GM19468 (cell line): ENCODE measurements at regions not wholly inside any gene's neighbourhood (a gene's known extent, or its start where the extent isn't known, plus 50 kb on each side); places are given as distances from the start of the nearest gene placed in this dataset.

ENCODE experiments used
- ATAC-seq: cut with Tn5 transposase; IDR thresholded peaks from one replicate; pipeline ENCODE4 v1.9.1; 2021; ENCODE audit warnings: mild to moderate bottlenecking, moderate library complexity, moderate number of reproducible peaks; ENCODE audit not compliant: unreplicated experiment; ENCODE audit errors: extremely low read depth

DNA sequence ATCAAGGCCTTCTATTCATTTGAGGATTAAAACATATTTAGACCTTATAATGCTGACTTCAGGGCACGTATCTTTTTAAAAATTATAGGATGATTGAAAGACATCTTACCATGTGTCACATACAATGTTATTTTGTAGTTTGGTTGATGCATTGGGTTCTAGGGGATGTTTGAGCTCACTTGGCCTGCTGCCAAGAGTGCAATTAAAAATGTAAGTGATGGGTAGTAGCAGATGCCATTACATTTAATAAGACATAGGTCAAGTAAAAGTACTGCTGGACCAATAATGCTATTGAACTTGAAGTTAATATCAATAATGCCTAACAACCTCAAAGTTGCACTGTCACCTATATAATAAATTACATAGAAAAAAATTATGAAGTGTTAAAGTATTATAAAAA, 616.5 kb upstream of the RGS18 start:
- ATAC-seq, result no peak

DNA sequence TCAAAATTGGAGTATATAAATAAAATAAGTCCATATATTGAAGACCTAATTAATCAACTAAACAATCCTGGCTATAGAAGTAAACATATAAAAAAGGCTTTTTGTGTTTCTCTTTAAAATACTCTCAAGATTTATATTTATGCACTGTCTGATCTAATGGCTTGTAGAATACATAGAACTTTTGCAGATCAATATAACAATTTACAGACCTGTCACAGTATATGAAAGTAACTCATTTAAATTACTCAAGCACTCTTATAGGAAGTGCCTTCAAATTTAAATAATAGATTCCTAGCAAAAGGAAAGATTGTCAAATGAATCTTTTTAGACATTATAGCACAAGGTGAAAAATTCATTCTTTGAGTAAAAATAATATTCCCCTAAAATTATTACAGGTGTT, 615.8 kb upstream of the RGS18 start:
- no peak for ATAC-seq

DNA sequence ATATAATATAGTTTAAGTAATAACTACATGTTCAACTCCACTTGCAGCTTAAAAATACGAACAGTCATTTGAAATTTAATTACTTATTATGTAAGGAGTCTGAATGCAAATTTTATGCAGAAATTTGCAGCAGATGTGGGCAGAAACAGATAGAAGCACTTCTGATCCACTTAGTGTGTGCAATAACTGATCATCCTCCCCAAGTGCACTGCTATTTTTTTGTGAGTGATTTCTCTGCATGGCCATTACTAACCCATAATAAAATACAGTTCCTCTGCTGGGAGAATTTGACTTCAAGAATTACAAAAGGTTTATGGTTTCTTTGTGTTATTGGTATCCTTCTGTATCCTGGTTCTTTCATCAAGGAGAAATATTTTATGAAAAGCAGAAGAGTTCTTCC, 611.5 kb upstream of the RGS18 start:
- no peak for ATAC-seq

DNA sequence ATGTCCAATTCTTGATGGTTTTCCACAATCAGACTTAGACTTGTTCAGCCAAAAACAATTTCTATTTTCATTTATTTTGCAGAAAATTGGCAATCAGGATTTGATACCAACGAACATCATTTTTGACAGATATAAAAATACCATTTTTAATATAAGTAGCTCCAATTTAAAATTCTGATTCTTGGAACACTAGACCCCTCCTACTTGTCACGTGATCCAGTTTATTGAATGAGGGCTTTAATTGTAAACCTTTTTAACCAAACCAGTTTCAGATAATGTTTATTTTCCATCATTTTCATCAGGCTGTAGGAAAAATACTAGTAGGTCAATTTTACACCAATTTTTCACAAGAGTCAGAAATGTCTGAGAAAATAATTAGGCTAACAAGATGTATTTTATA, 607.2 kb upstream of the RGS18 start:
- ATAC-seq, result no peak

DNA sequence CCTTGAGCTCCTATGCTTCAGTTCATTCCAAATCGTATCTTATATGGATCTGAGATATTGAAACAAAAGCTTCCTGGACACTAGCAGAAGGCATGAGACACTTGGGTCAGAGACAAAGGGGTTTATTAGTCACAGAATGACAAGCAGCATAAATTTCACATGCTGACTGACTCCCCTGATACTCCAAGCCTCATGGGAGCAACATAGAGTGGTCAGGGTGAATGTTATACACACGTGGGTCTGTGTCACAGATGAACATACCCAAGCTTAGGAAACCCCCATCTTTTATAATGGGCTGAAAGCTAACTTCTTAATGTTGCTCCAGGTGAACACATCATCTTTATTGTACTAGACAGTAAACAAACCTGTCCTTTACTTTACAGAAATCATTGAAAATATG, 599.9 kb upstream of the RGS18 start:
- ATAC-seq, result no peak

DNA sequence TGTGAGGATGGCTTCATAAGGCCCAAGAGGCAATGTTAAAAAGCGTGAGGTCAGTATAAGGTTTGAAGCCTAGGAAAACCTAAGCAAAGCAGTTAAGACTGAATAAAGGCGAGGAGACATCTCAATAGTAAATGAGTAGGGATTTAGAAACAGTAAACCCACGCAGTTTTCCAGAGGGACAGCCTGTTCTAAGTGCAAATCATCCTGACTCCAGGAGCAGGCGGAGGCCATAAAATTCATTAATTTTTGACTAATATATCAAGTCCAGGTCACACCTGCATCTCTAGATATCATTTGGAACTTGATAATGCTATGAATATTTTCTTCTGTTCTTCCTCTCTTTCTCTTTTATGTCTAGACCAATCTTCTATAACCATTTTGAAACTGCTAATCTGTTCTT, 597.0 kb upstream of the RGS18 start:
- no peak for ATAC-seq

DNA sequence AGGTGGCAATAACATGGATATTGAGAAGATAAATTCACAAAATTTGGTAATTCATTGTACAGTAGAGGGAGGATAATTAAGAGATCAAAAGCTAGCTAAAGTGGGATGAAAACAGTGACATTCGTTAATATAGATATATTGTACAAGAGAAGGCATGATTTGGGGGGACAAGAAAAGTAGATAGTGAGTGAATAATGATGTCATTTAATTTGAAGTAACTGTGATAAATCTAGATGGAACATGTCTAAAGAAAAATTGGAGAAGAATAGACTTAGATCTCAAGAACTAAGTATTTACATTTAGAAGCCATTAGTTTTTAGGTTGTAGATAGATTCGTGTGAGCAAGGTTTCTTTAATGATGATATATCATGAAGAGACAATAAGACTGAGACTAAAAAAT, 594.0 kb upstream of the RGS18 start:
- no peak for ATAC-seq

DNA sequence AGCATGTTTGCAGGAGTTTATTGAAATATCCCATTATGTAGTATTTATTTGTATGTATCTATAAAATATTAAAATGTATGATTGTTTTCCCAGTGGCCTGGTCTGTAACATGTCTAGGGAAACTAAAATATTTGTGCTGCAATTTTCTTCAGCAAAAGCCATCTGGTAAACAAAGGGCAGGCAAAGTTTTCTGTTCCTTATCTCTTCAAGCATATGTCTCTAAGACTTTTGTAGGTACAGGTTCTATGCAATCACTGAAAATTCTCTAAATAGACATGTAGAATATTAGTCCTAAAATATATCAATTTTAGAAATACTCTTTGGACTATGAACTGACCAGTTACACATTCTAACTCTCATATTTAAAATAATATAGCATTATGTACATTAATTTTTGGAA, 585.8 kb upstream of the RGS18 start:
- ATAC-seq, result no peak

DNA sequence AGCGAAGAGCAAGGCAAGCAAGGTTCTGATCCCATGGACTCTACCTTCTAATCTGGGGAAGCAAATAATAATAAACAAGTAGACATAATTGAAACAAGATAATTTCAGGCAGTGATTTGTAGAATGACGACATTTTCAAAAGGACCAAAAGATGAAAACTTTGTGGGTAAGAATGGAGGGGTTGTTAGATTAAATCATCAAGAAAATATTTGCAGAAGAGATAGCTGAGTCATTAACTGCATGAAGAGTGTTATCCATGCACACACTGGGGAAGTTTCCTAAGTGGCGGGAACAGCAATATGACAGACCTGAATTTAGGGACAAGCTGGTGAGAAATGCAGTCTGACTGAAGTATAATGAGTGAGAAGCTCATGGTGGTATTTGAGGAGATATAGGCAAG, 583.1 kb upstream of the RGS18 start:
- no peak for ATAC-seq

DNA sequence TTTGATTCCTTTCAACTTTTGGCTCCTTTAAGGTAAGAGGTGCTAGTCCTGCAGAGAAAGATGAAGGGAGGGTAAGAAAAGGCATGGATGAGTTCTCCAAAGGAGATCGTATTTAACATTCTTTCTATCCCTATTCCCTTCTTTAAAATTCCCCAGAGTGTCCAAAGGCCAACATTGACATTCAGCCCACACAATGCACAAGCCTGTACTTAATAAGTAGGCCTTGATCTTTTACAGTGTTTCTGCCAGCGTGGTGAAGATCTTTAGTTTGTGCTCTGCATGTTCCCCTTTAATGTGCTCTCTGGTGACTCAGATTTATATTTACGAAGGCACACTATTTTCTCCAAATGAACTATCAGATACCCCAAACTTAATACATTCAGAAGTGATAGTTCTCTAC, 582.5 kb upstream of the RGS18 start:
- ATAC-seq, result no peak

DNA sequence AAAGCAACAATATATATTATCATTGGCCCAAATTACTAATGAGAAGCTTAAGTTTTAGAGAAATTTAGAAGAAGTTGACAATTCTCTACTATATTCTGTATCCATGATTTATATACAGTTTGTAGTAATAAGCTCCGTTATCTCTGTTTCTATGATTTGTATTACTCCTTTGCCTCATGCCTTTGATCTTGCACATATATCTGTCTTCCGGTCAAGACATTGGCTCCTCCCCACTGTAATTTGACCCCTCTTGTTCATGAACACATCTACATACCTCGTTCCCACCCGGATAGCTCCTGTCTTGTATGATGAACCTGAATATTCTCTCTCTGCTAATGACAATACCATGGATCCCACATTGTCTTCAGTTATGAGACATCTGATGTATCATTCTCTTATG, 581.0 kb upstream of the RGS18 start:
- ATAC-seq, result no peak

DNA sequence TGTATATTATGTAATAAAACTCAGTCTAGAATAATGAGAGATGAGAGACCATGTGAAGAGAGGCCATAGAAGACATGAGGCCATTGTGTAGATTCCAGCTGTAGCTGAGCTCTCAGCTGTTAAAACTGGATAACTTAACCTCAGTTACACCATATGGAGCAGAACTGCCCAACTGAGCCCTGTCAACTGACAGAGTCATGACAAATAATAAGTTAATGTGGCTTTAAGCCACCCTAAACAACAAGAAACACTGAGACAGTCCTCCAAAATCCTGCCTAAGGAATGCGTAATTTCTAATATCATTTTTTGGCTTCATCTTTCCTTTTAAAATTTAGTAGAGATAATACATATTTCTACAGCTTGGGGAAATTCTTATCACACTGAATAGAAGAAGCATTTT, 580.0 kb upstream of the RGS18 start:
- ATAC-seq, result no peak

DNA sequence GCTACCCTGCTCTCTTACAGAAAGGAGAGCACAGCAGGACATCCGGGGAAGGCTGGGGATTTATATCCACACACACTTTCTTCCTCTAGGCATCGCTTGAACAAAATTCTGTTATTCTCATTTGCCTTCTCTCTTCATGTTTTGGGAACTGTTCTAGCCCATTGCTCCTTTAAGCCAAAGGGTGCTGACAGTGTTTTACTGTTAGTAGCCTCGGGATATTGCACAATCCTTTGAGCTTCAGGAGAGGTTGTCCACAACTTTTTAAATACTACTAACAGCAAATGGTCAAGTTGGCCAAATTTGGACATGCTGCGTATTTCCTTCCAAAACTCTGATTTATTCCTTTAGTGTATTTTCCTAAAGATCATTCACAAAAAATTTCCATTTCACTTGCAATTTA, 579.2 kb upstream of the RGS18 start:
- no peak for ATAC-seq

DNA sequence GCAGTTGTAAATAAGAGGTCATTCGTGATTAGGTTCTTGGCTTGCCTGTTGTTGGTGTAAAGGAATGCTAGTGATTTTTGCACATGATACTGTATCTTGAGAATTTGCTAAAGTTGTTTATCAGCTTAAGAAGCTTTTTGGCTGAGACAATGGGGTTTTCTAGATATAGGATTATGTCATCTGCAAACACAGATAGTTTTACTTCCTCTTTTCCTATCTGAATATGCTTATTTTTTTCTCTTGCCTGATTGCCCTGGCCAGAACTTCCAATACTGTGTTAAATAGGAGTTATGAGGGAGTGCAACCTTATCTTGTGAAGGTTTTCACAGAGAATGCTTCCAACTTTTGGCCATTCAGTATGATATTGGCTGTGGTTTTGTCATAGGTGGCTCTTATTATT, 576.1 kb upstream of the RGS18 start:
- no peak for ATAC-seq

DNA sequence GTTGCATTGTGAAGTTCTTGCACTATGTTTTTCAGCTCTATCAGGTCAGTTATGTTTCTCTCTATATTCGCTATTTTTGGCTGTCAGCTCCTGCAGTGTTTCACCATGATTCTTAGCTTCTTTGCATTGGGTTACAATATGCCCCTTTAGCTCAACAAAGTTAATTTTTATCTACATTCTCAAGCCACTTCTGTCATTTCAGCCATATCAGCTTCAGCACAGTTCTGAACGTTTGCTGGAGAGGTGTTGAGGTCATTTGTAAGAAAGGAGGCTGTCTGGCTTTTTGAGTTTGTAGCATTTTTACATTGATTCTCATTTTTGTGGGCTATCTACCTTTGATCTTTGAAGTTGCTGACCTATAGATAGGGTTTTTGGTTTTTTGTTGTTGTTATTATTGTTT, 573.2 kb upstream of the RGS18 start:
- ATAC-seq, result no peak

DNA sequence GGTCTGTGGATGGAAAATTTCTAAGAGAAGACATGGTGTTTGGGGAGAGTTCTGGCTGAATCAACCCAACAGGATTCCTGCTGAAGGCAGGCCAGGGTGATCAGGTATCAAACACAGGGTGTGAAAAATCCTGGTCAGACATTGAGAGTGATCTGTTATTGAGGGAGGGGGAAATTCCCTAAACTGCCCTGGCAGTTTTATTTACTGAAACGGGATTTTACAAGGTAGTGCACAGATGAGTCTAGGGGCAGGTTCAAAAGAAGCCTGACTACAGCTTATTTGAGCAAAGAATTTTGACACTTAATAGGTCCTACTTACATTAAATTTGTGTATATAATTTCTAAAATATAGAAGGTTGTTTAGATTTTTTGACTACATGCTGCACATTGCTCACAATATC, 569.4 kb upstream of the RGS18 start:
- no peak for ATAC-seq

DNA sequence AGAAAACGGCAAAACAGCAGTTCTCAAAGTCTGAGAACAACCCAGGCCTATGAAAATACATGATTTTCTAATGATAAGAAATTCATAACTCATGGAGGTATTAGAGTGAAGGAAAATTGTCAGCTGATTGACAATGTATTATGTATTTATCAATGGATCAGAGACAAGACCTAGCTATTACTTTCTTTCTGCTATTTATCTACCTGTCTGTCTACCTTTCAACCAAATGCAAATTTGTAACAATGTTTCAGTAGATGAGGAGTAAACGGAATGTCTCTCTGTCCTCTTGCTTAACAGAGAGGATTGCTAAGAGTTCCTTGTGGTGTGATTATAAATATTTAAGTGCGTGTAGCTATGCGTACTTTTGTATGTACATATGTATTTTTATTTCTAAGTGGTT, 568.7 kb upstream of the RGS18 start:
- ATAC-seq, result no peak

DNA sequence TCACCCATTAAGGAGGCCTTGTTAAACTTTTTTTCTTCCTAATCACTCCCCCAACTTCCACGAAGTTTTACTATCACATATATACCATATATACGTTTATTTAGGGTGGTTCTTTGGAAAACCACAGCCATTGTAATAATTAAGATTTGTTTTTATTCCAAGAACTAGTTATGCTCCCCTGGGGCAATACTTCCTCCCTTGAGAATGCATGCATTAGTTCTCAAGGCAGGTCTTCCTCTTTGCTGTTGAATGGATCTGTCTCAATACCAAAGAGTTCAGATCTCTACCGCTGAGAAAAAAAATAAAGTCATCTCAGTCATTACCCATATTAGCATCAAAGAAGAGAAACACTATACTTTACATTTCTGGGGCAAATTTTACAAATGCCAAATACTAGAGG, 567.7 kb upstream of the RGS18 start:
- ATAC-seq, result no peak

DNA sequence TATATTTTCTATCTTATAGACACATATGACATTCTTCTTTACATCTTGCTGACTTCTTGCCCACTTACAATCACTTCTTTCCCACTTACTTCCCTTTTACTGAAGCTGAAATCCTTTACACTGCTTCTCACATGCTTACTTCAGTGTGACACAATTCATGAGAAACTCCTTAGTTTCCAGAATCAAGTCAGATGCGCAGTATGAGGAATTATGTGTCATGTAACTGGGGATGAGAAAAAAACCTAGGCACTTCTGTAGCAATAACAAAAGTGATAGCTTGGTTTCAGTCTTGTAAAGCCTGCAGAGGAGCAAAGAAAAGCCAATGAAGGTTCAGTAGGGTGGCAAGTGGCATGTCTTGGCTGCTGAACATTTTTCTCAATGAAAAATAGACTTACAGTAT, 566.2 kb upstream of the RGS18 start:
- no peak for ATAC-seq

DNA sequence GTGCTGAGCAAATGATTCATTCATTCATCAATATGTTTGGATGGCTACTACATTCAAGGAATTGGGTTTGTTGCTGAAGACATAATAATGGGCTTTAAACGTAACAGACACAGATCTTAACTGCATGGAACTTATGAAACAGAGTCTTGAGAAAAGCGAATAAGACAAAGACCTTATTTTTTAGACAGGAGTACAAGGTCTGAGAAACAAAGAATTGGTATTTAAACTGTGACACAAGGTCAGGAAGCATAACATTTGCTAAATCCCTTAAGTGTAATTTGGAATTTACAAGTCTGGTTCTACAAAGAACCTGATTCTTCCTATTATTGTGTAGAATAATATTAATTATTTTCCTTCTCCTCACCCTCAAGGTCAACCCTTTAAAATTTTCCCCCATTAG, 565.4 kb upstream of the RGS18 start:
- ATAC-seq, result no peak

DNA sequence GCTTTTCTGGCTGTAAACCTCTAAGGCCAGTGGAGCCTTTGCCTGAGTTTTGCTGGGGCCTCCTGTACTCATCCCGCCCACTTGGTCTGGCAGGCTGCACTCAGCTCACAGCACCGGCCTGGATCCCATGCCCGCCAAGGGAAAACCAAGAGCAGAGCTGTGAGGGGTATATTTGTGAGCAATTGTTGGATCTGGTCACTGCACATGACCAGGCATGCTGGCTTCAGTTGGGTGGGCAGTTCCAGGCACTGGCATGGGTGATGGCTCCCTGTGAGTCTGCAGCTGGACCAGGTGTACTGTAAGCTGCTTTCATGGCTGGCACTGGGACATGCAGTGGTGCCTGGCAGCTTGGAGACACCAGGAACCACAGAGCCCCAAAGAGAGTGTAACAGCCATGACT, 563.1 kb upstream of the RGS18 start:
- ATAC-seq, result no peak

DNA sequence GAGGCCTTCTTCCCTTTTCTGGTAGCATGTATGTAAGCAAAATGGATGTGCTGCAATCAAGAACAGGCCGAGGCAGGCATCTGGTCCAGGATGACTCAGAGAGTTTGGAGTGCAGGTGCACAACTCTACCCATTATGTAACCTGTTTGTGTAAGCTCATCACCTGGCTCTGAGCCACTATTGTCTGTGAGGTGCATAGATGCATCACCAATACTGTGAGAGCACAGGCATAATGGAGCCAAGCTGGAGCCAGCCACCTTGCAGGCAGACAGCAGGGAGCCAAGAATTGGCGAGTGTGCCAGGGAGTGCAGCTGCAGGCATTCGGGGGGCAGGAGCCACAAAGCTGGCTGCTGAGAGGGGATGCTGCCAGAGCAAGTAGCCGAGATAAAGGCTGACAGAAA, 549.9 kb upstream of the RGS18 start:
- no peak for ATAC-seq

DNA sequence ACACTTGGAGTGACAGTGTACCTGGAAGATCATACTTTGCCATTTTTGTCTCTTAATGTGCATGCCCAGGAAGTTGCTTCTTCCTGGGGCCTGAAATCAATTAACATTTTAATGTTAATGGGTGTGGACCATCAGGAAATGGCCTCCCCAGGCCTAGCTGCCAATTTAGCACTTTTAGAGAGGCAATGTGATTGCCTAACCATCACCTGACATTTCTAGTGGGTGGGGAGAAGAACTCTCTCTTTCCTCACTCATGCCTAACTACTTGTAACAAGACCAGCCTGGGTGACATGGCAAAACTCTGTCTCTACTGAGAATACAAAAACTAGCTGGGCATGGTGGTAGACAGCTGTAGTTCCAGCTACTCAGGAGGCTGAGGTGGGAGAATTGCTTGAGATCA, 549.0 kb upstream of the RGS18 start:
- no peak for ATAC-seq
